H1 (cell line): ENCODE measurements at regions not wholly inside any gene's neighbourhood (a gene's known extent, or its start where the extent isn't known, plus 50 kb on each side); places are given as distances from the start of the nearest gene placed in this dataset.
A peak's percentile ranks its signal among the peaks of the same experiment; 100 is the strongest.

Experiments used
- CTCF ChIA-PET: fragments of 300-600 bp; sonication (Branson Sonifier 250); formaldehyde crosslinking; loops from one replicate; lab custom pipeline; 2021; ENCODE audit not compliant: partially characterized antibody; lab: Charles Lee
- POLR2A ChIA-PET: fragments of 300-600 bp; sonication (Branson Sonifier 250); formaldehyde crosslinking; loops from one replicate; lab custom pipeline; 2021; ENCODE audit warnings: inconsistent platforms; ENCODE audit not compliant: partially characterized antibody; lab: Charles Lee
- DNase-seq, 2 experiments: peaks; one replicate each; pipeline versions ENCODE4 v3.0.0 to v3.0.0-alpha.2; 2010 to 2022; ENCODE audit warnings: low spot score in 2 of 2, low read depth in 1 of 2, mixed read lengths in 1 of 2
- FAIRE-seq: peaks from 2 replicates; lab custom pipeline; 2011; peaks lifted over from hg19 to GRCh38; lab: Jason Lieb, UNC
- H2AFZ ChIP-seq: 2 replicates; pipeline ENCODE4 v1.8.1; 2012; ENCODE audit warnings: low read length, inconsistent platforms
- H2AK5ac ChIP-seq: 2 replicates; pipeline ENCODE4 v1.6.1; 2013; ENCODE audit warnings: low read depth, low read length
- H2BK120ac ChIP-seq: replicated peaks from 2 replicates; pipeline ENCODE3; 2013; ENCODE audit warnings: low read depth, low read length, inconsistent platforms
- H2BK12ac ChIP-seq: 2 replicates; pipeline ENCODE4 v1.6.1; 2013; ENCODE audit warnings: low read depth, low read length
- H2BK15ac ChIP-seq: 2 replicates; pipeline ENCODE4 v1.6.1; 2013; ENCODE audit warnings: low read length
- H2BK20ac ChIP-seq: 2 replicates; pipeline ENCODE4 v1.6.1; 2013; ENCODE audit warnings: low read length
- H2BK5ac ChIP-seq: 2 replicates; pipeline ENCODE4 v1.6.1; 2013; ENCODE audit warnings: low read depth, low read length
- H3K14ac ChIP-seq: 2 replicates; pipeline ENCODE4 v1.6.1; 2013; ENCODE audit warnings: inconsistent platforms; ENCODE audit not compliant: insufficient read length
- H3K18ac ChIP-seq: 2 replicates; pipeline ENCODE4 v1.6.1; 2013; ENCODE audit warnings: low read length; ENCODE audit errors: extremely low read depth
- H3K23ac ChIP-seq: 2 replicates; pipeline ENCODE4 v1.6.1; 2013; ENCODE audit warnings: inconsistent platforms; ENCODE audit not compliant: insufficient read length
- H3K23me2 ChIP-seq: 2 replicates; pipeline ENCODE4 v1.6.1; 2013; ENCODE audit warnings: low read depth, low read length
- H3K27ac ChIP-seq: 2 replicates; pipeline ENCODE4 v1.6.1; 2011; ENCODE audit warnings: low read depth, low read length, inconsistent platforms
- H3K27me3 ChIP-seq, 4 experiments: replicated peaks in 1 of 4; 1 replicate in 1 of 4; 2 replicates in 3 of 4; pipeline versions ENCODE4 v1.6.1 to v1.8.1; 2011 to 2013; ENCODE audit warnings: low read length in 3 of 4, mild to moderate bottlenecking in 3 of 4, inconsistent platforms in 2 of 4, mixed read lengths in 2 of 4, moderate library complexity in 1 of 4; ENCODE audit not compliant: control insufficient read depth in 3 of 4, insufficient read depth in 3 of 4; ENCODE audit errors: extremely low read depth in 1 of 4
- H3K36me3 ChIP-seq, 4 experiments: 2 replicates each; pipeline versions ENCODE4 v1.6.1 to v1.8.1; 2011 to 2013; ENCODE audit warnings: mild to moderate bottlenecking in 4 of 4, low read length in 3 of 4, moderate library complexity in 2 of 4, control low read depth in 1 of 4, inconsistent platforms in 1 of 4; ENCODE audit not compliant: insufficient read depth in 4 of 4, control insufficient read depth in 2 of 4
- H3K4ac ChIP-seq: replicated peaks from 2 replicates; pipeline ENCODE3; 2013; ENCODE audit warnings: low read length, low read depth, mixed read lengths, inconsistent platforms; ENCODE audit not compliant: insufficient read length
- H3K4me1 ChIP-seq, 4 experiments: replicated peaks in 1 of 4; 1 replicate in 1 of 4; 2 replicates in 3 of 4; pipeline versions ENCODE4 v1.6.1 to v1.8.1; 2011 to 2013; ENCODE audit warnings: low read length in 3 of 4, inconsistent platforms in 2 of 4, mixed read lengths in 1 of 4; ENCODE audit not compliant: insufficient read depth in 4 of 4, control insufficient read depth in 3 of 4
- H3K4me2 ChIP-seq, 2 experiments: 2 replicates each; pipeline versions ENCODE4 v1.6.1 to v1.8.1; 2011 to 2013; ENCODE audit warnings: low read depth in 2 of 2, low read length in 2 of 2, control low read depth in 1 of 2, inconsistent platforms in 1 of 2, mild to moderate bottlenecking in 1 of 2; ENCODE audit not compliant: insufficient read depth in 1 of 2
- H3K4me3 ChIP-seq, 4 experiments: fragments of 200-600, 300-600 bp in 1 of 4; sonication (generic), shearing (Covaris generic), sonication (Bioruptor Twin) in 1 of 4; 2 replicates each; pipeline versions ENCODE4 v1.5.1 to v1.8.1; 2011 to 2016; ENCODE audit warnings: low read length in 4 of 4, low read depth in 3 of 4, control low read depth in 2 of 4, inconsistent platforms in 2 of 4, mild to moderate bottlenecking in 2 of 4, mixed read lengths in 1 of 4, moderate library complexity in 1 of 4; ENCODE audit not compliant: insufficient read depth in 2 of 4; ENCODE audit errors: extremely low read depth in 1 of 4
- H3K56ac ChIP-seq: replicated peaks from 2 replicates; pipeline ENCODE3; 2013; ENCODE audit warnings: low read depth, mild to moderate bottlenecking, mixed read lengths, low read length, inconsistent platforms; ENCODE audit not compliant: insufficient read length
- H3K79me1 ChIP-seq: 2 replicates; pipeline ENCODE4 v1.6.1; 2013; ENCODE audit warnings: low read depth, low read length, control low read depth
- H3K79me2 ChIP-seq, 2 experiments: 2 replicates each; pipeline versions ENCODE4 v1.6.1 to v1.8.1; 2012 to 2013; ENCODE audit warnings: low read length in 2 of 2, mild to moderate bottlenecking in 2 of 2, inconsistent platforms in 1 of 2; ENCODE audit not compliant: insufficient read depth in 2 of 2, control insufficient read depth in 1 of 2
- H3K9ac ChIP-seq, 4 experiments: replicated peaks in 1 of 4; 1 replicate in 1 of 4; 2 replicates in 3 of 4; pipeline versions ENCODE4 v1.6.1 to v1.8.1; 2011 to 2013; ENCODE audit warnings: low read depth in 3 of 4, low read length in 3 of 4, control low read depth in 2 of 4, mild to moderate bottlenecking in 2 of 4, moderate library complexity in 2 of 4, inconsistent platforms in 1 of 4; ENCODE audit errors: extremely low read depth in 1 of 4
- H3K9me3 ChIP-seq, 2 experiments: 2 replicates each; pipeline versions ENCODE4 v1.6.1 to v1.8.1; 2012 to 2013; ENCODE audit warnings: mild to moderate bottlenecking in 2 of 2, moderate library complexity in 2 of 2, control low read depth in 1 of 2, inconsistent platforms in 1 of 2, low read depth in 1 of 2, low read length in 1 of 2, mixed read lengths in 1 of 2; ENCODE audit not compliant: insufficient read depth in 2 of 2
- H4K20me1 ChIP-seq, 2 experiments: replicated peaks in 1 of 2; 2 replicates each; pipeline versions ENCODE3 to v1.8.1; 2011 to 2013; ENCODE audit warnings: inconsistent platforms in 2 of 2, low read length in 2 of 2, mild to moderate bottlenecking in 1 of 2; ENCODE audit not compliant: insufficient read depth in 2 of 2, control insufficient read depth in 1 of 2
- H4K5ac ChIP-seq: 2 replicates; pipeline ENCODE4 v1.6.1; 2013; ENCODE audit warnings: low read length, low read depth, mixed read lengths, inconsistent platforms; ENCODE audit not compliant: insufficient read length
- H4K8ac ChIP-seq: 2 replicates; pipeline ENCODE4 v1.8.0; 2013; ENCODE audit warnings: mild to moderate bottlenecking, moderate library complexity, low read length, inconsistent platforms; ENCODE audit not compliant: insufficient read depth; ENCODE audit errors: extremely low read depth
- H4K91ac ChIP-seq: replicated peaks from 2 replicates; pipeline ENCODE3; 2013; ENCODE audit warnings: low read length, mixed read lengths, inconsistent platforms; ENCODE audit not compliant: insufficient read length
- POU5F1 ChIP-seq: IDR thresholded peaks from 2 replicates; pipeline ENCODE4 v1.6.1; 2011; ENCODE audit warnings: low read depth, mild to moderate bottlenecking, low read length, moderate library complexity
- RBBP5 ChIP-seq: IDR thresholded peaks from 2 replicates; pipeline ENCODE4 v1.7.1; 2012; ENCODE audit warnings: low read depth, mild to moderate bottlenecking, inconsistent platforms, low read length, moderate library complexity, borderline replicate concordance
- WGBS, 2 experiments: shearing (Covaris generic) in 1 of 2; methylation state at CpG; one replicate each; pipeline versions ENCODE4 v1.1.6 to v1.1.7; 2013 to 2015; ENCODE audit warnings: low lambda C conversion rate in 2 of 2, mixed read lengths in 2 of 2, inconsistent platforms in 1 of 2, low coverage in 1 of 2, missing lambda C conversion rate in 1 of 2; ENCODE audit not compliant: insufficient replicate concordance in 2 of 2, insufficient coverage in 1 of 2, insufficient read length in 1 of 2; ENCODE audit errors: extremely low coverage in 1 of 2, missing lambda C conversion rate in 1 of 2; 5-methylcytosine and 5-hydroxymethylcytosine counted together

DNA sequence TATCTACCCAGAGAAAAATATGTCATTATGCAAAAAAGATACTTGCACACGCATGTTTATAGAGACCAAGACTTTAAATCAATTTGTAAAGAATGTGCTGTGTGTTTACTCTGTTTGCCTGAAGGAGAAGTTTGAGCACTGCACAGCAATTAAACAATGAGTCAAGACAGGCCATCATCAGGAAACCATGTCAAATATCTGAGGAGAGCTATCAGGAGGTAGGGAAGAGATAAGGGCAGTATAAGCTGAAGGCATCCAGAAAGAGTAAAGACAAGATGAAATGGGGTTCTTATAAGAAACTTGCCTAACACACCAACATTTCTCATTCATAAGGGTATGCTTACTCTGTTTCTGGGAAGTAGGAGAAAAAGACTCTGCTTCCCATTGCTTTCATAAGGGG is 405.8 kb upstream of the PTGER4 start:
- H3K36me3 ChIP-seq, result no peaks in the 10 kb centered on the region
- no peak overlapping the region for H3K23ac ChIP-seq
- H2BK120ac ChIP-seq, result no peak overlapping the region
- no peaks in the 10 kb centered on the region for H4K20me1 ChIP-seq
- H2AFZ ChIP-seq, result peak overlapping the region; percentile 11; the same call in 1 of the 2 replicates
- no peak overlapping the region for H4K8ac ChIP-seq
- H3K56ac ChIP-seq, result no peak overlapping the region
- H3K79me2 ChIP-seq, result no peaks in the 10 kb centered on the region
- DNase-seq, result no peak
- no peak overlapping the region for H3K4me3 ChIP-seq
- no peaks in the 10 kb centered on the region for H3K4me1 ChIP-seq
- no peak overlapping the region for H3K9ac ChIP-seq
- FAIRE-seq, result no peak
- H3K4me2 ChIP-seq, result no peak overlapping the region
- no peak overlapping the region for H2BK5ac ChIP-seq
- no peak overlapping the region for H3K27ac ChIP-seq
- H3K79me1 ChIP-seq, result no peaks in the 10 kb centered on the region
- no peaks in the 10 kb centered on the region for H3K27me3 ChIP-seq
- no peak overlapping the region for H4K91ac ChIP-seq
- H2BK20ac ChIP-seq, result no peak overlapping the region
- ChIA-PET CTCF (no interaction called here), POLR2A (no interaction called here)
- no peak overlapping the region for H3K14ac ChIP-seq
- no peak overlapping the region for H3K4ac ChIP-seq
- no peaks in the 10 kb centered on the region for H3K9me3 ChIP-seq
- no peak overlapping the region for H2AK5ac ChIP-seq
- no peak overlapping the region for H3K18ac ChIP-seq
- H4K5ac ChIP-seq, result no peak overlapping the region
- H3K23me2 ChIP-seq, result no peaks in the 10 kb centered on the region
- TF ChIP-seq POU5F1 (no peak), RBBP5 (no peak)
- 100% methylated on average over 1 of the region's 1 CpG; no CpG with 5 or more reads in 1 of the 2 experiments for WGBS, 2 experiments
- no peak overlapping the region for H2BK15ac ChIP-seq
- H2BK12ac ChIP-seq, result no peak overlapping the region
